Astrocyte of the hippocampus (primary cell): ENCODE measurements at regions not wholly inside any gene's neighbourhood (a gene's known extent, or its start where the extent isn't known, plus 50 kb on each side); places are given as distances from the start of the nearest gene placed in this dataset.
A peak's percentile ranks its signal among the peaks of the same experiment; 100 is the strongest.
"Not testable (repeated sequence)": the region's sequence is repeated elsewhere in the genome, so short reads cannot be mapped to it uniquely, and the experiment has no call there.

Experiments used
- DNase-seq: peaks from one replicate; pipeline ENCODE4 v3.0.0; 2011; ENCODE audit warnings: low read depth, low spot score

DNA sequence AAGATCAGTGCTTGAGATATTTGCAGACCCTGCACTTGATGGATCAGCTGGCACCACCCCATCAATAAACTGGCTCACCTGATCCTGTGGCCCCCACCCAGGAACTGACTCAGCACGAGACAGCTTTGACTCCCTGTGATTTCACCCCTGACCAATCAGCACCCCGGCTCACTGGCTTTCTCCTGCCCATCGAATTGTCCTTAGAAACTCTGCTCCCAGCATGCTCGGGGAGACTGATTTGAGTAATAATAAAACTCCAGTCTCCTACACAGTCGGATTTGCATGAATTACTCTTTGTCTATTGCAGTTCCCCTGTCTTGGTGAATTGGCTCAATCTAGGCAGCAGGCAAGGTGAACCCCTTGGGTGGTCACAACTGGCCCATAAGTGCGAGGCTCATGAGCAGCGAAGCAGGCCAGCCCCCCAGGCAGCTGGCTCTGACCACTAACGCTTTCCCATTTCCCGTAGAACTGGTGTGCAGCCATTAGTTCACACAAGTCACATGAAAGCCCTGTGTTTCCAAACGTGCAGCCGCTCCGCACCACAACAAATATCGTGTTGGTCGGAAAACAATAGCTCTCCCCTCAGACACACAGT is 79.6 kb downstream of the RSPH3 start:
- DNase-seq, result no peak

DNA sequence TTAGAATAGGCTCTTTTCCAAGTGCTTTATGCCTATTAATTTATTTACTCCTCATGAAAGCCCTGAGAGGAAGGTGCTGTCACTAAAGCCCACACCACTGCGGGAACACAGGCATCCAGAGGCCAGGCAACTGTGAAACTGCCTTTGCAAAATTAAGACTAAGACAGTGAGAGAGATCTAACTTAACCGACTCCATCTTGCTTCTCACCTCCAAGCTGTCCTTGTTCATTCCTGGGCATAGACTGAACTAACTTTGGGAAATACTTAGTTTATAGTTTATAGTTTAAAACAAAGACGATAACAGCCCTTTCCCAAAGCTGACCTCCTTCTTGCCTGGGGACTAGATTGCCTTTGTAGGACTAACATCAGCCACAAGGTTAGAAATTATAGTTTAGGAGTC is 80.1 kb downstream of the RSPH3 start:
- DNase-seq, result no peak

DNA sequence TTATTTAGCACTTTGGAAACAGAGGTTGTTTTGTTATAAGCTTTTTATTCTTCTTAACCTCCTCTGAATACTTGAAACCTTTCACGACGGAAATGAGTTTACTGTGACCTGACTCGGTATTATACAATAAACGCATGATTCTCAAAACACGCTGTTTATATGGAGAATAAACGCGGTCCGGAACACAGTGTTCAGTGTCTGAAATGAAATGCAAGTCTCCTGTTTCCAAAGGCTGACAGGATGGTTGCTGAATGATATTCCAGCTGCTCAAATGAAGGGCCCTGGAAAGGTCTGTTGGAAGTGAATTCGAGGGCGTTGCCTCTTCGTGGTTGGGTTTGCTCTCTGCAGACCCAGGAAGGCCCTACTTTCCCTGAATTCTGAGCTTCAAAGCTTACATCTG is 83.4 kb downstream of the RSPH3 start:
- no peak for DNase-seq

DNA sequence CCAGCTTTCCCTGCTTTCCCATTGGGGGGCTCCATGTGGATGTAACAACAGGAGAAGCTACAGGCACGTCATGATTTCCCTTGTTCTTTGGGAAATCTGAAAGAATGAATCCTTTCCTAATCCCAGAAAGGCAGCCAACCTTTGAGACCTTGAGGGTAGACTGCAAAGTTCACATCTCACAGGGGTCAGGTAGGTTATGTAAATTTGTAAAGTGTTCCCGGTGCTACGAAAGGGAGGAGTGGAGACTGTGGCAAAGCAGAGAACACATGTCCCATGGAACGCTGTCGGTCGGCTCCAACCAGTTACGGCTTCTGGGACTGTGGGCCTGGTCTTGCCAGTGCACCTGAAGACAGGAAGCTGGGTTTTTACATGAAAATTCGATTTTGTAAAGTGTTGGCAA is 85.1 kb downstream of the RSPH3 start:
- no peak for DNase-seq

DNA sequence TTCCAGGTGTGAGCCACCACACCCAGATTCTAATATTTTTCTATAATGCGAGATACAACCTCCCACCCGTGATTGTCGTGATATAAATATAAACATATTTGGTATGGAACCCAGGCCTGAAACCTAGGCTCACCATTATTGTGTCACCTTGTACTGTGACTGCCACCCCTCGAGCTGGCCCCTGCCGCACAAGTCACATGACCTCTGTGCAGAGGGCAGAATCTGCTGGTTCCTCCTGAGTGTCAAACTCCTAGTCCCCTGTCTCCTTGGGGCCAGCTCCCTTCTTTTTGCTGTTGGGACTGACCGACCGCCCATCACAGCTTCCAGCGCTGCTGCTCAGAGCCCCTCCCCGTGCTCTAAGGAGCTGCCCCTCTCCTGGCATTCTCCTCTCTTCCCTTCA is 86.4 kb downstream of the RSPH3 start:
- DNase-seq, result no peak

DNA sequence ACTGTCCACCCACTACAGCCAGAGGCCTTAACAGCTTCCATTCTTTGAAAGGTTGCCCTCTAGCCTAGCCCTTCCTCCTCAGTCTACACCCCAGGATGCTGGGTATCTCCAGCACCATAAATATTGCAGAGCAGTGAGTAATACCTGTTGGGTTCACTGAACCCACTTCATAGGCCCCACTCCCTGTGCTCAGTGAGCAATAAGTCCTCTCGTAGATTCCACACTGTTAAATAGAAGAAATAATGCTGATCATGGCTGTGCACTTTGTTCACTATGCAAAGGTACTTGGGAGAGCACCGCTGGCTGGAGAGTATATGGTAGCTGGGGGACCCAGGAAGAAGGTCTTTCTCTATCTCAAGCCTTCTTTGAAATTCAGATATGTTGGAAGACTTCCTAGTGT is 87.3 kb downstream of the RSPH3 start:
- DNase-seq, result no peak

DNA sequence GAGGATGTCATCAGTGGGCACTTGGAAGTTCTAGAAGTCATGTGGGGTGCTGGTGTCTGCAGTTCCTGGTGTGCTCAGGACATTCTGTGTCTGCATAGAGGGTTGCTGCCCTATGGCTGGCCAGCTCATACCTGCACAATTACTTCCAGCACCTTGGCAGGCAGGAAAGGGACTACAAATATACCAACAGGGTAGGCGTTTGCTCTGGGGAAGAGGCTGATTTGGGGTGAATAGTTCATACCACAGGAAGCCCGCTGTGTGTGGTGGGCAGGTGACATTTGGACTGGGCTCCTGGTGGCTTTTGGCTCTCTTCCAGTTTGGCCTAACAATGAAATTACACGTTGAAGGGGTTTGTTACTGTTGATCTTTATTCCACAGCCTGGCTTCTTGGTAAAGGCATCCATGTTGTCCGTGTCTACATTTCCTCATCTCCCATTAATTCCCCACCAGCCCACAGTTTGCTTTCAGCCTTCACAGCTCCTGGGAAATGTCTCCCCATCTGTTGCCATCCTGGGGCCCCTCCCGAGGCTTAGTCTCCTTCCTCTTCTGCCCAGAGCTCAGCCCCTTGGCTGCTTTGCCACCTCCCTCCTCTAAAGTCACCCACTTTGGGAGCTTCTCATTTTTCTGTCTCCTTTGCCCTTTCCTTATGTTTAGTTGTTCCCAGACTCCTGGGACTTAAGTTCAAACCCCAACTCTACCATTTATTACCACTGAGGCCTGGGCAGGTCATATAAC is 88.1 kb downstream of the RSPH3 start:
- DNase-seq, result peak; percentile 11

DNA sequence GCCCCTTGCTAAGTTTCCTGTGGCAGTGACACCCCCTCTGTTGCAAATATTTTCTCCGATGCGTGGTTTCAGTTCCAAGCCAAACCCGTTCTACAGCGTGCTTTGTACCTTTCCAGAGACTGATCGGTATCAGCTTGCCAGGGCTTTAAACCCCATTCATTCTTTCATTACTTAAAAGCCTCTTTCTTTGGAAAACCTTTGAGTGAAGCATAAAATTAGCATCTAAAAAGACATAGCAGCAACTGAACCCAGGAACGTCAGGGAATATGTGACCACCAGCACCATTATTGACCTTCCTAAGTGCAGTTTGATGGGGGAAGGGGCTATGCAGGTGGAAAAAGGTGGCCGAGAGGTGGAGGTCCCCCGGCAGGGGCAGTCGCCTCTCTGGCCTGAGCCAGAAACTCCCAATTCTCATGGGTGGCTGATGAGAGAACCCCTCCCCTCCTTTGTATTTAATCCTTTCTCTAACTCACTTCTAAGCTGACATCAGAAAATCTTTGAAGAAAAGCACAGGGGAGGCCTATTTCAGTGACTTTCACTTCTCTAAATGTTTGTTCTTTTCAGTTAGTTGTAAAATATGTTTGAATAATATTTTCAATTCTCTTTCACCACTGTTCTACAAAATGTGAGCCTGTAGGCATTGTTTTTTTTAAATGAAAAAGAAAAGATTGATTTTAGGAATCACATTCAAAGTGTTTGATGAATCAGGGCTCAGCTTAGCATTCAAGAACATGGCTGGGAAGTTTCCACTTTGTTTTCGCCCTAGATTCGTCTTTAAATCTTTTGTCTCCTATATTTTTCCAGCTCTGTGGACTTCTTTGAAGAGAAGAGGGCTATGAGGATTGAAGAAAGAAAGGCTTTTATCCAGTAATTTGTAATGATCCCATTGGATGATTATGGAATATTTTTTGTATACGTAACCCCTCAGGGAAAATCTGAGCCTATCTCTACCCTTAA is 89.2 kb downstream of the RSPH3 start:
- peak; percentile 64 for DNase-seq

DNA sequence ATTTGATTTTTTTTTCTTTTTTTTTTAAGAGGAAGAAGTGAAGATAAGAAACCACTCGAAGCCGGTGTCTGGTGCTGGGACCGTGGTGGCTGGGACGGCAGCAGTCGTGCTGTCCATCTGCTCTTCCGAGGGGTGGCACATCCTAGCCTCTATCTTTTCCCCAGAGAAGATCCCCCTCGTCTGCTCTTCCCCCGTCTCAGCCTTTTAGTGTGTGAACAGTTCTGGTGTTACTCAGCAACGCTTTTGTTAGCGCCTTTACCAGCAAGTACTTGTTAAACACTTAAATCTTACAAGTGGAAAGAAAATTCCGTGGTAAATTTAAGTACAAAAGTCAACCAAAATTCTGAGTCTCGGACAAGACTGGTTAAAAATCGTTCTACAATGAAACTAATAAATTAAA is 90.1 kb downstream of the RSPH3 start:
- DNase-seq, result peak; percentile 43

DNA sequence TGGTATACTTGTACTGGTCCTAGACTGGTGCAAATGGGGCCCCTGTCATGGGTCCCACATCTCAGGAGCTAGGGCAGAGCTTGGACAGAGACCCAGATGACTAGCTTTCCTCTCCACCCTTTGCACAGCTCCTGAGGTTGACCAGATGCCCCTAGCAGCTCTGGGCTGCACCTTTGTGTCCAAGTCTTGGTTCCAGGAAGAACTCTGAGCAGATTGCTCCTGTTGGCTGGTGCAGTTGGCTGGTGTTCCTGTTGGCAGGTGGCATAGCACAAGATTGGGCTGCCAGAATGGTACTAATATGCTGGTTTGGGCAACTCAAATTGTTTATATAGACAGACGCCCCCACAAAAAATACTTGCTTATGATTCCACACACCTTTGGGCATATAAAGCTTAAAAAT is 89.4 kb upstream of the EZR start:
- DNase-seq, result no peak

DNA sequence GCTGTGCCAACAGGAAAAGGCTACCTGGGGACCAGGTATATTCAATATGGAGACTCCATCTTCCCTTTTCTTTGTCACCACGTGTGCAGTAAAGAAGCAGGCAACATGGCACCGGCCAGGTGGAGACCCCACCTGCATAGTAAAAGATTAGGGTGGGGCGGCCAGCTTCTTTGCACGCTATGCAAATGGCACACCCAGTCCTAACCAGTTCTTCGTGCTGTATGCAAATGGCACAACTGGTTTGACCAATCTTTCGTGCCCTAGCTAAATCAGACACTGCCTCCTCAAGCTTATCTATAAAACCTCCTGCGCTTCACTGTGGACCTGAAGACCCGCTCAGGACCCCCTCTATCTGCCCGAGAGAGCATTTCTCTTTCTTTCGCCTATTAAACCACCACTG is 88.8 kb upstream of the EZR start:
- DNase-seq, result no peak

DNA sequence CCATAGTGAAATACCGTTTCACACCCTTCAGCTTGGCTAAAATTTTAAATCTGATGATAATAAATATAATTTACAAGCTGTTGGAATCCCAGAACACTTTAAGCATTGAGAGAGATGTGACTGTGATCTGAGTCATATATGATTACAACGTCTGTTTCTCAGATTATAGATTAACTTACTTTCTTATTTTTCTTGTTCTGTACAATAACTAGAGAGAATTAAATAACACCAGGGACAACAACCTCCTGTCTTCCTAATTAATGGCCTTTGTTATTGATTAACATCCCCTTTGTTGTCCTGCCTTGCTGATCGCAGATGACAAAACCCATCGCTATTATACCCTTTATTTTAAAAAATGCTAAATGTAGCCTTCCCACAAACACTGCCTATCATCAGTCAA is 87.8 kb upstream of the EZR start:
- no peak for DNase-seq

DNA sequence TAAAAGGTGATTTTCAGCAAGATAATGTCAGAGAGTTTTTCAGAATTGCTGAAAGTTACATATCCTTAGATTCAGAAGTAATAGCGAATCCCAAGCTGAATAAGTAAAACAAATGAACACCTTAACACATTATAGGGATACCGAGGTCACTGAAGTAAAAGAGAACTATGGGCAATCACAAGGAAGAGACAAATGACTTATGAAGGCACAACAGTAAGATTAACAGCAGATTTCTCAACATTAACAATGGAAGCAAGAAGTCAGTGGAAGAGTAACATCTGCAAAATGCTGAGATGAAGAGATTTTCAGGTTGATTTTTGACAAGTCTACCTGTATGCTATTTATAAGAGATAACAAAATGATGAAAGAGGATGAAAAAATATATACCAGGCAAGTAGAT is 86.1 kb upstream of the EZR start:
- DNase-seq, result no peak

DNA sequence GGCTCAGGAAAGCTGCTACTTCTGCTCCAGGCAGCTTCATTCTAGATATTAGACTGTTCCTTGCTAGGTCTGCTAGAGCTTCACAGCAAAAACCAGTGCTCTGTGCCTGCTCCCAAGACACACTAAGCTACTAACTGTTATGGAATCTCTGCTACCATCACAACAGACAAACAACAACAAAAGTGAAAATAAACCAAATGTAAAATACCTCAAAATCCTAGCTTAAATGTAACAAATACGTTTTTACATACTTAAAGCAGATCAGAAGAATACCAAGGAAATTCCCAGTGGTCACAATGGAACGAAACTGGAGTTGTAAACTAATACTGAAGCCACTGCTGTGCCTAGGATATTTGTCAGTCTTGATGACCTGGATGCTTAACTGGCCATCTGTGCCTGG is 84.6 kb upstream of the EZR start:
- DNase-seq, result no peak

DNA sequence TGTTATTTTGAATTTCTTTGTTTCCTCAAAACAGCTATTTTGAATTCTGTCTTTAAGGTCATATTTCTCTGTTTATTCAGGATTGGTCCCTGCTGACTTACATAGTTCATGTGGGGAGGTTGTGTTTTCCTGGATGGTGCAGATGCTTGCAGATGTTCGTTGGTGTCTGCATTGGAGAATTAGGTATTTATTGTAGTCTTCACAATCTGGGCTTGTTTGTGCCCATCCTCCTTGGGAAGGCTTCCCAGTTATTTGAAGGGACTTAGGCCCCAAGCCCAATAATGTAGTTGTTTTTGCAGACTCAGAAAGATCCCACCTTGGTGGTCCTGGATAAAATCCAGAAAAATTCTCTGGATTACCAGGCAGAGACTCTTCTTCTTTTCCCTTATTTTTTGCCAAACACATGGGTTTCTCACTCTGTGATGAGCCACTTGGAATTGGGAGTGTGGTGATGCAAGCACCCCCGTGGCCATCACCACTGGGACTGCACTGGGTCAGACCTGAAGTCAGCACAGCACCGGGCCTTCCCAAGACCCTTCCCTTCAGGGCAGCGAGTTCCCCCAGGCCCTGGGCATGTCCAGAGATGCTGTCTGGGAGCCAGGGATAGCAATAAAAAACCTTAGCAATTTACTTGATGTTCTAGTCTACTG is 81.6 kb upstream of the EZR start:
- DNase-seq, result no peak

DNA sequence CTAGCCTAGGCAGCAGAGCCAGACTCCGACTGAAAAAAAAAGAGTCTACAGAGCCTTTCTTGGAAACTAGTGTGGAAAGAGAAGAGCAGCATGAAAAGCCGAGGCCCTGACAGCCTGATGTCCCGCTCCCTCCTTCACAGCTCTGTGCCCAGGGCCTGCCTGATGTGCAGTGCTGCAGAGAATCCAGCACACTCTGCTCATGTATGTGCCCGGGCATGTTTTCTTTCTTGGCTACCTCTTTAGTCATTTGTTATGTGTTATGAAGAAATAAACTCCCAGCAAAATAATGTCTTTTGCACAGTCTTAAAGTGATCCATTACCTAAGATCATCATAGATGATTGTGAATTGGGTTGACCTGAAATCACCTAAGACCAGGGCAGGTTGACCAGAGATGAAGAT is 78.1 kb upstream of the EZR start:
- DNase-seq, result no peak

DNA sequence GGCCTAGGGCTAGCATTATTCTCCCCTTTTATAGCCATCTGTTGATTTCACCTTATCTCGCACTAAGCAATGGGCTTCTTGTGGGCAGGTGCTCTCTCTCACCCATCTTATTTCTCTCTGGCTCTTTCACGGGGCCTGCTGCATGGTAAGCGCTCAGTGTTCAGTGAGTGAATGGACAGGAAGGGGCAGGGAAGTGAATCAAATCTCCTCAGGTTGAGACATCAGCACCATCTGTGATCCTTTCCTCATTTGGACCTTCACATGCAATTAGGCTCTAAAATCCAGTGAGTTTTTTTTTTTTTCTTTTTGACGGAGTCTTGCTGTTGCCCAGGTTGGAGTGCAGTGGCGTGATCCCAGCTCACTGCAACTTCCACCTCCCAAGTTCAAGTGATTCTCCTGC is 76.5 kb upstream of the EZR start:
- no peak for DNase-seq

DNA sequence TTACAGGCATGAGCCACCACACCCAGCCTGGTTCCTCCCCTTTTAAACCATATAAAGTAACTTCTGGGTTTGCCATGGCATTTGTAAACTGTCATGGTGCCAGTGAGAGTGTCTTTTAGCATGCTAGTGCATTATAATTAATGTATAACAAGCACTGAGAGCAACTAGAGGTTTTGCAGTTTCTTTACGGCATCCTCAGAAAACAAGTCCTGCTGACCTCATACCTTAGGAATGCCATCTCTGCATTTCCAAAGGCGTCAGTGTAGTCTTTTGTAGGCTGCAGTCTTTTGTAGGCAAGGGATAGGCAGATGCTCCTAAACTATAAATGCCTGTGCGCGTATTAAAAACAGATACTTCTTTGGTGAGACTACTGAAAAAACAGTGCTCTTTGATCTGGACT is 75.0 kb upstream of the EZR start:
- peak; percentile 93 for DNase-seq

DNA sequence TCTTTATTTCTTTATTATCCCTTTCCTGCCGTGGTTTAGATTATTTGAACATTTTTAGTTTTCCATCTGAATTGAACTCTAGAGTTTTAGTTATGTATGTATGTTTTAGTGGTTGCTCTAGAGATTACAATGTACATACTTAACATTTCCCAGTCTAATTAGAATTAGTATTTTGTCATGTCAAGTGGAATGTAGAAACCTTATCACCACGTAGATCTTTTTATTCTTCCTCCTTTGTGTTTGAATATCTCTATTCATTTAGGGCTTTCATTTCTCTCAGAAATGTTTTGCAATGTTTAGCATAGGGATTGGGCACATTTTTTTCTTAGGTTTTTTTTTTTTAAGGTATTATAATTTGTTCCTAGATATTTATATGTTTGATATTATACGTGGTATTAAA is 73.1 kb upstream of the EZR start:
- no peak for DNase-seq

DNA sequence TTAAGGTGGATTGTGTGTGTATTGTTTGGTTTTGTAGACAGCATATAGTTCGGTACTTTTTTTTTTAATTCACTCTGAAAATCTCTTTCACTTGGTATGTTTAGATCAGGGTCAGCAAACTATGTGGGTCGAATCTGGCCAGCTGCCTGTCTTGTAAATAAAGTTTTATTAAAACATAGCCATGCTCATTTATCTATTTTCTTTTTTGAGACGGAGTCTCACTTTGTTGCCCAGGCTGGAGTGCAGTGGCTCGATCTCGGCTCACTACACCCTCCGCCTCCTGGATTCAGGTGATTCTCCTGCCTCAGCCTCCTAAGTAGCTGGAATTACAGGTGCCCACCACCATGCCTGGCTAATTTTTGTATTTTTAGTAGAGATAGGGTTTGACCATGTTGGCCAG is 72.4 kb upstream of the EZR start:
- not testable (repeated sequence) for DNase-seq

DNA sequence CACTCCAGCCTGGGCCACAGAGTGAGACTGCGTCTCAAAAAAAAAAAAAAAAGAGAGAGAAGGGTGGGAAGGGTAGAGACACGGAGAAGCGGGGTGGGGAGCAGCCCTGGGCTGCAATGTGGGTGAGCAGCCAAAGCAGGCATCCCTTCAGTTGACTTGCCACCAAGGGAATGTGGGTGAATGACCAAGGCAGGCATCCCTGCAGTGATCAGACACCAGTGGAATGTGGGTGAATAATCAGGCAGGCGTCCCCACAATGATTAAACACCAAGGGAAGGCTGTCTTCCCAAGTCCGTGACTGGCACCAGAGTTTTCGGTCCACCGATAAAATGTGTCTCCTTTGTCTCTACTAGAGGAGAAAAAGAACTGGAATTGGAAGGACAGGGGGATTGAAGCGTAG is 69.0 kb upstream of the EZR start:
- peak; percentile 63 for DNase-seq

DNA sequence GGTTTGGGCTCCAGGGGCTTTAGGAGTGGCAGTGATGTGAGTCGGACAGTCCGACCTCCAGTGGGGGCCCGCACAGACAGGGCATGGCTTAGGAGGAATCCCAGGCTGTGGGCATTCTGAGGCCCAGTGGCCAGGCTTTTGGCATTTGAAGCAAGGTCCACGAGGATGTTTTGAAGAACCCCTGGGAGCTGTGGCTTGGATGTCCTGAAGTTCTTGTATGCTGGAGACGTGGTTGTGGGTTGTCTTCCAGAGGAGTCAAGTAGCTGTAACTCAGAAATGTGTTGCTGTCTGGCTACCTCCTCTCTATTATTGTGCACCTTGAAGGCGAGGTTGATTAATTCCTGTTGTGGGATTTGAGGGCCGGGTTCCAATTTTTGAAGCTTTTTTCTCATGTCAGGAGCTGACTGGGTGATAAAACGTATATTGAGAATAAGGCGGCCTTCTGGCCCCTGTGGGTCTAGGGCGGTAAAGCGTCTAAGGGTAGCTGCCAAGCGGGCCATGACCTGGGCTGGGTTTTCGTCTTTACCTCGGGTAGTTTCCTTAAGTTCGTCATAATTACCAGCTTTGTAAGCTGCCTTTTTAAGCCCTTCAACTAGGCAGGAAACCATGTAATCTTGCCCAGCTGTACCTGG is 67.3 kb upstream of the EZR start:
- DNase-seq, result peak; percentile 24
